Loucy (cell line): ENCODE measurements at regions not wholly inside any gene's neighbourhood (a gene's known extent, or its start where the extent isn't known, plus 50 kb on each side); places are given as distances from the start of the nearest gene placed in this dataset.

ENCODE experiments used
- EZH2phosphoT487 ChIP-seq: fragments of 200-600 bp; IDR thresholded peaks from 2 replicates; pipeline ENCODE4 v1.6.1; 2018; ENCODE audit warnings: antibody characterized with exemption, mild to moderate bottlenecking, moderate library complexity, borderline replicate concordance
- TF ChIP-seq, protein P1 (sequence below): fragments of 200-600 bp; sonication (generic); conservative IDR thresholded peaks from 2 replicates; pipeline ENCODE4 v1.5.1; 2014; ENCODE audit warnings: mild to moderate bottlenecking, antibody characterized with exemption, low read length

DNA sequence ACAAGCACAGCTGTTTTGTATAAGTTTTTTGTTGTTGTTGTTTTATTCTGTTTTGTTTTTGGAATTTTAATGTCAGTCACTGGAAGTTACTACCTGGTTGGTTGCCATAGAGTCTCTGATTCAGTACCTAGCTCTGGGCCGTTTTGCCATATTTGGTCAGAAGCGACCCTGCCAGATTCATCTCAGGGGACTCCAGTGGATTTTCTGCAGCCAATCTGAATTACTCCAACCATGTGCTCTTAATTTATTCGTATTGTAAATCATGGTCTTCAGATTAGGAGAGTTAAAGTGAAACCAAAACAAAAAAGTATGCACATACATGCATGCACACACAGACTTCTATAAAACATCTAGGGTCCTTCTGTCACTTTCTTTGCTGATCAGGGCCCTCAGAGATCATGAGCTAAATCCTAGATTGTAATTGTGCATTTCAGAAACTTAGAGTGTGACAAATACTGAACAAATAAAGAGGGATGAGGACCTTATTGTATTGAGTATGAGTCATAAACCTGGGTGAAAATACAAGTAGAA is 317.4 kb upstream of the UBE2E3 start:
- TF ChIP-seq, protein P1, sequence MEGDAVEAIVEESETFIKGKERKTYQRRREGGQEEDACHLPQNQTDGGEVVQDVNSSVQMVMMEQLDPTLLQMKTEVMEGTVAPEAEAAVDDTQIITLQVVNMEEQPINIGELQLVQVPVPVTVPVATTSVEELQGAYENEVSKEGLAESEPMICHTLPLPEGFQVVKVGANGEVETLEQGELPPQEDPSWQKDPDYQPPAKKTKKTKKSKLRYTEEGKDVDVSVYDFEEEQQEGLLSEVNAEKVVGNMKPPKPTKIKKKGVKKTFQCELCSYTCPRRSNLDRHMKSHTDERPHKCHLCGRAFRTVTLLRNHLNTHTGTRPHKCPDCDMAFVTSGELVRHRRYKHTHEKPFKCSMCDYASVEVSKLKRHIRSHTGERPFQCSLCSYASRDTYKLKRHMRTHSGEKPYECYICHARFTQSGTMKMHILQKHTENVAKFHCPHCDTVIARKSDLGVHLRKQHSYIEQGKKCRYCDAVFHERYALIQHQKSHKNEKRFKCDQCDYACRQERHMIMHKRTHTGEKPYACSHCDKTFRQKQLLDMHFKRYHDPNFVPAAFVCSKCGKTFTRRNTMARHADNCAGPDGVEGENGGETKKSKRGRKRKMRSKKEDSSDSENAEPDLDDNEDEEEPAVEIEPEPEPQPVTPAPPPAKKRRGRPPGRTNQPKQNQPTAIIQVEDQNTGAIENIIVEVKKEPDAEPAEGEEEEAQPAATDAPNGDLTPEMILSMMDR, result no peak
- no peak for TF ChIP-seq EZH2phosphoT487
